Left lung (tissue), 4 donors: ENCODE measurements at regions not wholly inside any gene's neighbourhood (a gene's known extent, or its start where the extent isn't known, plus 50 kb on each side); places are given as distances from the start of the nearest gene placed in this dataset.

ENCODE experiments used
- ATAC-seq: fragments of 200-7000 bp; cut with Tn5 transposase; one replicate; pipeline ENCODE4 v1.9.1; 2020; ENCODE audit warnings: moderate library complexity
- DNase-seq, 4 donors: peaks; one replicate each; pipeline ENCODE4 v3.0.0-alpha.2; 2013 to 2020
- H3K27ac ChIP-seq, 2 donors: fragments of 200-600 bp; sonication (generic) in 1 of 2; one replicate each; pipeline versions ENCODE4 v1.5.0 to v1.8.0; 2020 to 2021
- H3K27me3 ChIP-seq, 2 donors: fragments of 200-600 bp; sonication (generic) in 1 of 2; one replicate each; pipeline versions ENCODE4 v1.5.0 to v1.8.0; 2020 to 2021
- H3K36me3 ChIP-seq, 2 donors: fragments of 200-600 bp; sonication (generic) in 1 of 2; one replicate each; pipeline versions ENCODE4 v1.5.0 to v1.8.0; 2020 to 2021
- H3K4me1 ChIP-seq, 2 donors: fragments of 200-600 bp; one replicate each; pipeline ENCODE4 v1.8.0; 2021
- H3K4me3 ChIP-seq, 2 donors: fragments of 200-600 bp; sonication (generic) in 1 of 2; one replicate each; pipeline versions ENCODE4 v1.5.0 to v1.8.0; 2020 to 2021; ENCODE audit warnings: mild to moderate bottlenecking in 1 of 2
- H3K9me3 ChIP-seq, 2 donors: fragments of 200-600 bp; sonication (generic) in 1 of 2; one replicate each; pipeline versions ENCODE4 v1.5.0 to v1.8.0; 2020 to 2021
- CTCF ChIP-seq, 2 donors: fragments of 200-600 bp; sonication (generic) in 1 of 2; IDR thresholded peaks; one replicate each; pipeline versions ENCODE4 v1.5.0 to v1.8.0; 2021; ENCODE audit warnings: antibody characterized with exemption in 2 of 2
- intact Hi-C, 2 donors: fragments of 100-400 bp; cut with DNase I; formaldehyde crosslinking; loops; one replicate each; pipeline versions ENCODE4 v1.11.2 to v1.14.2; 2022
- donor health status: DM: no; HTN: yes; CAD: no.
- donor health status: DM: no; HTN: no; CAD: no.

GRCh38 chr13:80419416-80419815, 78.5 kb upstream of the SPRY2 start:
- TF ChIP-seq CTCF (IDR thresholded peaks at IDR 0.05): no peak
- Histone ChIP-seq H3K9me3 (peaks cover 0 to 13% of the 10 kb centered on the region in 2 donors), H3K27me3 (no peaks in the 10 kb centered on the region), H3K4me3 (no peak overlapping the region), H3K36me3 (no peaks in the 10 kb centered on the region), H3K4me1 (no peaks in the 10 kb centered on the region), H3K27ac (no peak overlapping the region)
- ATAC-seq: no peak
- intact Hi-C loops: no loop called here
- DNase-seq: no peak

- H3K36me3 ChIP-seq: no peaks in the 10 kb centered on the region
- intact Hi-C loops: no loop called here
- DNase-seq: no peak
- TF ChIP-seq CTCF (IDR thresholded peaks at IDR 0.05): no peak
- H3K9me3 ChIP-seq: no peaks in the 10 kb centered on the region
- no peak for ATAC-seq
- no peak overlapping the region for H3K27ac ChIP-seq
- H3K4me1 ChIP-seq: no peaks in the 10 kb centered on the region
- H3K27me3 ChIP-seq: no peaks in the 10 kb centered on the region
- H3K4me3 ChIP-seq: no peak overlapping the region
Measured at GRCh38 chr13:80413611-80414010, 72.7 kb upstream of the SPRY2 start.

- H3K27ac ChIP-seq: no peak overlapping the region
- H3K27me3 ChIP-seq: no peaks in the 10 kb centered on the region
- DNase-seq (no peak), ATAC-seq (no peak)
- H3K4me3 ChIP-seq: no peak overlapping the region
- H3K9me3 ChIP-seq: peaks cover 0 to 17% of the 10 kb centered on the region in 2 donors
- H3K36me3 ChIP-seq: no peaks in the 10 kb centered on the region
- TF ChIP-seq CTCF (IDR thresholded peaks at IDR 0.05): no peak
- no peaks in the 10 kb centered on the region for H3K4me1 ChIP-seq
- intact Hi-C loops: no loop called here
Measured at GRCh38 chr13:80408270-80408669, 67.3 kb upstream of the SPRY2 start.

- TF ChIP-seq CTCF (IDR thresholded peaks at IDR 0.05): no peak
- H3K36me3 ChIP-seq: no peaks in the 10 kb centered on the region
- H3K27ac ChIP-seq: no peak overlapping the region
- peaks cover 0 to 7% of the 10 kb centered on the region in 2 donors for H3K4me1 ChIP-seq
- no peaks in the 10 kb centered on the region for H3K27me3 ChIP-seq
- DNase-seq: no peak
- no peak overlapping the region for H3K4me3 ChIP-seq
- ATAC-seq: no peak
- peaks cover 0 to 17% of the 10 kb centered on the region in 2 donors for H3K9me3 ChIP-seq
- intact Hi-C loops: no loop called here
Measured at GRCh38 chr13:80400865-80401426, 60.0 kb upstream of the SPRY2 start.

GRCh38 chr13:80400164-80400864, 59.4 kb upstream of the SPRY2 start:
- H3K27ac ChIP-seq: peak overlapping the region in 1 of 2 donors; percentile 39
- ATAC-seq: peak; percentile 36
- TF ChIP-seq CTCF (IDR thresholded peaks at IDR 0.05): no peak
- no peak for DNase-seq
- peaks cover 0 to 7% of the 10 kb centered on the region in 2 donors for H3K4me1 ChIP-seq
- H3K27me3 ChIP-seq: no peaks in the 10 kb centered on the region
- H3K9me3 ChIP-seq: peaks cover 0 to 15% of the 10 kb centered on the region in 2 donors
- H3K36me3 ChIP-seq: no peaks in the 10 kb centered on the region
- no peak overlapping the region for H3K4me3 ChIP-seq
- intact Hi-C loops: no loop called here
